Fibroblast of peridontal ligament (primary cell): ENCODE measurements at regions not wholly inside any gene's neighbourhood (a gene's known extent, or its start where the extent isn't known, plus 50 kb on each side); places are given as distances from the start of the nearest gene placed in this dataset.

Source experiments
- DNase-seq: peaks from one replicate; pipeline ENCODE4 v3.0.0-alpha.2; 2010; ENCODE audit errors: extremely low read depth

GRCh38 chr5:173801006-173801405 is 87.1 kb upstream of the CPEB4 start:
- DNase-seq = no peak

- DNase-seq = peak; percentile 35
Observed at GRCh38 chr5:173802670-173803165, 85.4 kb upstream of the CPEB4 start.

DNA sequence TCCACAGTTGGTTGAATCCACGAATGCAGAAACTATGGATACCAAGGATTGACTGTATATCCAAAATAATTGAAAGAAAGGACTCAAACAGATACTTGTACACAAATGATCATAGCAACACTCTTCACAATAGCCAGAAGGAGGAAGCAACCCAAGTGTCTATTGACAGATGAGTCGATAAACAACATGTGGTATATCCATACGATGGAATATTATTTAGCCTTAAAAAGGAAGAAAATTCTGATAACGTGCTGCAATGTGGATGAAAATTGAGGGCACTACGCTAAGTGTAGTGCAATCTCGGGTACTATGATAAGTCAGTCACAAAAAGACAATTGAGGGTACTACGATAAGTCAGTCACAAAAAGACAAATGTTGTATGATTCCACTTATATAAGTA is 83.6 kb upstream of the CPEB4 start:
- no peak for DNase-seq

- DNase-seq = no peak
Observed at GRCh38 chr5:173806270-173807035, 81.7 kb upstream of the CPEB4 start.

DNA sequence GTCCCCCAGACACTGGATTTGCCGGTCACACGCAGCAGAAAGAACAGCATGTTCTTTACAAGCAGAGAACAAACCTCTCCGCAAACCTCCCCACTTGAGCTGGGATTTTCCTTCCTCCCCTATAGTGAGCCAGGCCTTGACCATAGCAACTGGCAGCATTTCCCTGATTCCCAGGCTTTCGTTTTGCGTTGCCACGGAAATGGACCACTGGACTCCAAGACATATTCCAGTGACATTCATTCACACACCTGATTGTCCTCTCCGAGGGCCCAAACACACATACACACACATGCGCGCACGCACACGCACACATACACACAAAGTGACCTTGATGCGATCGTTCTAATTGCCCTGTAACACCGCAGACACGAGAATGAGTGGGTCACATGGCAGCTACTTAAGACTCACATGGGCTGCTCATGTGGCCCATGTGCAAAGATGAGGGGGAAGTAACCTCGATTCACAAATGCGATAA is 80.9 kb upstream of the CPEB4 start:
- no peak for DNase-seq

- no peak for DNase-seq
Observed at GRCh38 chr5:173808079-173808808, 79.9 kb upstream of the CPEB4 start.

- DNase-seq = no peak
Observed at GRCh38 chr5:173809014-173809413, 79.1 kb upstream of the CPEB4 start.

DNA sequence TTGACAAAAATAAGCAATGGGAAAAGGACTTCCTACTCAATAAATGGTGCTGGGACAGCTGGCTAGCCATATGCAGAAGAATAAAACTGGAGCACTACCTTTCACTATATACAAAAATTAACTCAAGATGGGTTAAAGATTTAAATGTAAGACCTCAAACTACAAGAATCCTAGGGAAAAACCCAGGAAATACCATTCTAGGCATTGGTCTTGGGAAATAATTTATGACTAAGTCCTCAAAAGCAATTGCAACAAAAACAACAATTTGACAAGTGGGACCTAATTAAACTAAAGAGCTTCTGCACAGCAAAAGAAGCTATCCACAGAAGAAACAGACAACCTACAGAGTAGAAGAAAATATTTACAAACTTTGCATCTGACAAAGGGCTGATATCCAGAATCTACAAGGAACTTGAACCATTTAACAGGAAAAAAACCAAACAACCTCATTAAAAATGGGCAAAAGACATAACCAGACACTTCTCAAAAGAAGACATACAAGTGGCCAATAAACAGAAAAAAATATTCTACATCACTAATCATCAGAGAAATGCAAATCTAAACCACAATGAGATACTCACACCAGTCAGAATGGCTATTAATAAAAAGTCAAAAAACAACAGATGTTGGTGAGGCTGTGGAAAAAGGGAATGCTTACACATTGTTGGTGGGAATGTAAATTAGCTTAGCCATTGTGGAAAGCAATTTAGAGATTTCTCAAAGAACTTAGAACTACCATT is 75.2 kb upstream of the CPEB4 start:
- peak; percentile 44 for DNase-seq

- DNase-seq = no peak
Observed at GRCh38 chr5:173814053-173814452, 74.1 kb upstream of the CPEB4 start.

DNA sequence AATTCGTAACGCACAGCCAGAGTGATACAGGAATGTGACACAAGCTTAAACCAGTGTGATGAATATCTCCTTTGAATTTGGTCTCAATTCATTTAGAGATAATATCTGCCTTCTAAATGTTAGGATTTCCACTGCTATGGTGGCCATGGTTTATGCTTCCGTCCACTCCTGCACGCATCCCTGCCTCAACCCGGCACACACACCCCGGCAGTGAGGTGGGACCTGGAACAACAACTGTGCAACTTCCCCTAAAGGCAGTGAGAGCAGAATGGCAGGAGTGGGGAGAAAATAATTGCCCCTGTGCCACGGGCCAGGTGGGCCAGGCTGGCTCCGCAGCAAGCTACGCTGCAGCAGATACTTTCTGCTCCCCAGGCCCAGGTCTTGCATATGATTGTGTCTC is 72.6 kb upstream of the CPEB4 start:
- DNase-seq = no peak

DNA sequence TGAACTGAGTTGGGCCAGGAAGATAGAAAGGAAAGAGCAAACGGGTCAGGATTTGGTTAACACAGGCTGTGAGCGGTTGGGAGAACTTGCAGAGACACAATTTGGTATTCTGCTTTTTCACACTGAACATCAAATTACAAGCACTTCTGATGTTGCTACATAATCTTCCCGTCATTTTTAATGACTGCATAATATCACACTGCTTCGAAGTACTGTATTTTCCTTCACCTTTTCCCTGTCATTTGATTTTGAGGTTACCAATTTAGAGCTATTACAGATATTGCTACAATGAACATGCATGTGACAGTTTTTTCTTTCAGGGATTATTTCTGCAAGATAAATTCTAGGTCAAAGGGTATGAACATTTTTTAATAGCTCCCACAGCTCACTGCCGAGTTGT is 71.4 kb upstream of the CPEB4 start:
- no peak for DNase-seq

- DNase-seq = no peak
Observed at GRCh38 chr5:173817561-173817960, 70.6 kb upstream of the CPEB4 start.

- DNase-seq = no peak
Observed at GRCh38 chr5:173819521-173819920, 68.6 kb upstream of the CPEB4 start.

- DNase-seq = no peak
Observed at GRCh38 chr5:173823274-173823644, 64.9 kb upstream of the CPEB4 start.

DNA sequence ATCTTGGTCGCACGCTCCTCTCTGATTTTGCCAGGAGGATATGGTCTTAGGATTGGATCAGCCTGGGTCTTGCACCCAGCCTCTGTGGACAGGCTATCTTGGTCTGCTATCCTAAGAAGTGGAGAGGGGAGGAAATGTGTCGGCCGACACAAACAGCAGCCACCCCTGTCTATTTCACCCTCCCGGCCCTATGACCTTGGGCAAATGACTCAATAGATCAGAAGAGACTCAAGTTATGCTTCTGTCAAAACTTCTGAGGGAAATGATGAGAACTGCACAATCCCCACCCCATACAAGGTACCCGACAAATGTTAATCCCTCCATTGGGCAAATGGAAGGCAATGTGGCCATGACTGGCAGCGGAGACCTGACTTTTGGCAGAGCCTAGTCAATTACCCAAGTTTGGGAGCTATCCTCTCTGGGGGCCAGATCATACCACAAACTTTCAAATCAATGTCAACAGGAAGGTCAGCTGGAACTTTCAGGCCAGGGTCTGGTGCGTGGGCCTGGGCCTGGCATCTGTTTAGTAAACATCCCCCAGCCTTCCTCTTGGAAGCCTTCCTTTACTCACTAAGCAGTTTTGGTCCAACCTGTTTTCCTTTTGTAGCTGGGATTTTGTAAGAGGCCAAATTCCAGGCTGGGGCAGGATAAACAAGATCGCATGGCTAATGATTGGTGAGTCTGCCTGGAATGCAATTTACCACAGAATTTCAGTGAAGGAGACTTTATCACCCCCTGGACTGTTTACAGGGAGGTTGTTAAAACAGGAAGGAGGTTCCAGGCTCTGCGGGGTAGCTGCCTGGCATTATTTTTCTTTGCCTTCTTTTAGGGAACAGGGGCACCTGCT is 64.2 kb upstream of the CPEB4 start:
- DNase-seq = peak; percentile 85

DNA sequence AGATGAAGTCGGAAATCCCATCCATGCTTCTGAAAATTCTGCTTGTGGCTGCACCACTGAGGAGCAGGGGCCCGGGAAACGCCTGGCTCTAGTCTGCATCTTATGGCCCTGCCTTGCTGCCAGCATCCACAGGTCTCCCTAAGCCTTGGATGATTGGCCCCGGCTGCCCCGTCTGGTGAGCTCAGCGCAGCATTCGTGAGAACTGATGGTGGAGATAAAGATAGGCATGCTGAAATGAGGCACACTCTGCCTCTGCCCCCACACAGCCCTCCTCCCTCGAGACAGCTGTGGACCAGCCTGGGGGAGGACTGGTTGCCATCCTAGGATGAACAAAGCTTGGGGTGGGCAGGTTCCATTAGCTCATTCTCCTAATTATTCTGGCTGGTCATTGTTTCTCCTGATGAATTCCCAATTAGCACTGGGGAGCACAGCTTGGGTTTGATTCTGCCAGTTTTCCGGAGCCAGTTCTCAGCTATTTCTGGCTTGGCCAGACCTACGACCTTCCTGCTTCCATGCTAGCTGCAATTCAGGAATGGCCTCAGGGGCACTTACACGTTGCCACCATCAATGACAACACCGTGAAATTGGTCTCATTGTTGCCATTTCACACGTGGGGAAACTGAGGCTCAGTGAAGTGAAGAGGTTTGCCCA is 62.8 kb upstream of the CPEB4 start:
- no peak for DNase-seq

- no peak for DNase-seq
Observed at GRCh38 chr5:173826086-173826427, 62.1 kb upstream of the CPEB4 start.

DNA sequence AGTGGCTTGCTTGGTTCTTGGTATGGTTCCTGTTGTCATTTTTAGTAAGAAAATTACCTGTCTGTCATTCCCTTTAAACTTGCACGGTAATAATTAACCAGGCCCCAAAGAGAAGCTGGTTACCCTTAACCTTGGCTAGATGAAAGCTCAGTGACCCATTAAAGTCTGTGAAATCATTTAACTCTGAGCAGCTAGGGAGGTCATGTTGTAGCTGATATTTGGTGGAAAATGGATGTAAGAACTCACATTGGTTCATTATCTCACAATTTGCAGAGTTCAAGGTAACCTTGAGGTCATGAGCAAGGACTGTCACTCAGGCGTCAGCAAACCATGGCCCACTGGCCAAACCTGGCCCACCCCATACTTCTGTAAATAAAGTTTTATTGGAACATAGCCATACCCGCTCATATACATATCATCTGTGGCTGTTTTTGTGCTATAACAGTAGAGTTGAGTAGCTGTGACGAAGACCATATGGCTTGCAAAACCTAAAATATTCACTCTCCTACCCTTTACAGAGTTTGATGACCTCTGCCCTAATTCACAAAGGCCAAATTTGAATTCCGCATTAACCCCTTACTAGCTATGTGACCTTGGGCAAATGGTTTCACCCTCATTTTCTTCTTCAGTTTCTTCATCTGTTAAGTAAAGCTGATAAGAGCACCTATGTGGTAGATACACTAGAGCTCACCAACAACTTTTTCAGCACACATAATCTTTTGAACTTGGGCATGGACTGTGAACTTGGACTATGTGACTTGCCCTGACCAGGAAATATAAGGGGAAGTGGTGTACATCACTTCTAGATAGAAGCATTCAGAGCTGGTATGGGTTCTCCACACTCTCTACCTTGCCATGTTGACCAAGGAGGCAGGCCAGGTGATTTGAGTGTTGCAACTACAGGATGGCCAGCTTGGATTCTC is 61.5 kb upstream of the CPEB4 start:
- no peak for DNase-seq

DNA sequence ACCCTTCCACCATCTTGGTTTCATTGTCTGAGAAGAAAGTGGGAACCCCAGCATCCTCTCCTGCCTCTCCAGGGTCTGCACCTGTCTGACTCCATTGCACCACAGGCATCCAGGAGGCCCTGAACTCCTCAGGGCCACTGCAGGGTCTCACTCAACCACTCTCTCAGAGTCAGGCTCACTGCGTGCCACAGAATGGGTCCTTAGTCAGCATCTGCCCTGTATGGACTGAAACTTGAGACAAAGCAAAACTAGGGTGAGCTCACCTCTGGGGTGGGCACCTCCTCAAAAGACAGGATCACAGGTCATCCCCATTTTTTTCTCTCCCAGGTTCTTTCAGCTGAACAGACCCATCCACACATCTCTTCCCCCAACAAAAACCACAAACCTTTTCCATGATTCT is 59.2 kb upstream of the CPEB4 start:
- DNase-seq = no peak

DNA sequence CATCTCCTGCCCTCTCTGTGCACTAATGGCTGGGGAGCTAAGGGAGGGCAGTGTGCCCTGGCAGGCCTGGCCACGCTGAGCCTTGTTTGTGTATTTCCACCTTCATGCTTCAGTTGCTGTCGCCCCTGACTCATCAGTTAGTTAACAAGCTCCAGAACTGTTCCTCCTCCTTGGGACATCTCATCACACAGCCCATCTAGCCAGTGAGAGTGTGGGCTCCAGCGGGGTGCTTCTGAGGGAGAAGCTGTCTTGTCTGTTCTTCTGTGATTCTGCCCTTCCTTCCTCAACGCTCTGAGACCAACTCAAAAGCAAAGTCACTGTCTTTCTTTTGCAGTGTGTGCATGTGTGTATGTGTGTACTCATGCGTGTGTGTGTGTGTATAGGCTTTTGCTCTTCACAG is 58.3 kb upstream of the CPEB4 start:
- DNase-seq = peak; percentile 64
